ENCODE measurements at regions not wholly inside any gene's neighbourhood (a gene's known extent, or its start where the extent isn't known, plus 50 kb on each side); places are given as distances from the start of the nearest gene placed in this dataset.

DNA sequence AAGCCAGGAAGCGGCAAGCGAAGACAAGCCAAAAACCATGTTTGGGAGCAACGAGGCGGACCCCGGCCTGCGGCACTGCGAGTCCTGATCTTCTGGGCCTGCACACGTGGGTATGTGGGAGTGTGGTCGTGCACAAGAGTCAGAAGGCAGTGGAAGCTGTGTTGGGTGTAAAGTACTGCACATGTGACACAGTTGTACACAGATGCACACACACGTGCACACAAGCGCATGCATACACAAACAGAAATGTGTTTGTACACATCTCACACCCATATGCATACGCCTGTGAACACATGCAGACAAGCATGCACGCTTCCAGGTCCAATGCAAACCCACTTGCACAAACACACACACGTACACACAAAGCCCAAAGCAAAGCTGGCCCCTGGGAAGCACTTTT is 52.6 kb upstream of the SLCO4A1 start:
- TF ChIP-seq, protein P1, sequence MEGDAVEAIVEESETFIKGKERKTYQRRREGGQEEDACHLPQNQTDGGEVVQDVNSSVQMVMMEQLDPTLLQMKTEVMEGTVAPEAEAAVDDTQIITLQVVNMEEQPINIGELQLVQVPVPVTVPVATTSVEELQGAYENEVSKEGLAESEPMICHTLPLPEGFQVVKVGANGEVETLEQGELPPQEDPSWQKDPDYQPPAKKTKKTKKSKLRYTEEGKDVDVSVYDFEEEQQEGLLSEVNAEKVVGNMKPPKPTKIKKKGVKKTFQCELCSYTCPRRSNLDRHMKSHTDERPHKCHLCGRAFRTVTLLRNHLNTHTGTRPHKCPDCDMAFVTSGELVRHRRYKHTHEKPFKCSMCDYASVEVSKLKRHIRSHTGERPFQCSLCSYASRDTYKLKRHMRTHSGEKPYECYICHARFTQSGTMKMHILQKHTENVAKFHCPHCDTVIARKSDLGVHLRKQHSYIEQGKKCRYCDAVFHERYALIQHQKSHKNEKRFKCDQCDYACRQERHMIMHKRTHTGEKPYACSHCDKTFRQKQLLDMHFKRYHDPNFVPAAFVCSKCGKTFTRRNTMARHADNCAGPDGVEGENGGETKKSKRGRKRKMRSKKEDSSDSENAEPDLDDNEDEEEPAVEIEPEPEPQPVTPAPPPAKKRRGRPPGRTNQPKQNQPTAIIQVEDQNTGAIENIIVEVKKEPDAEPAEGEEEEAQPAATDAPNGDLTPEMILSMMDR (IDR thresholded peaks at IDR 0.05; ENCODE audit: low read depth, low read length, missing control alignments): no peak
- no peak overlapping the region for H3K4me3 ChIP-seq (ENCODE audit: low read depth, low read length)
- H3K27ac ChIP-seq: no peak overlapping the region
- in situ Hi-C loops (cut with HindIII; ENCODE audit: low pct_ligation_motif_present, low sequenced_read_pairs): no loop called here
- peaks cover 6% of the 10 kb centered on the region for H3K27me3 ChIP-seq (replicated peaks)
- DNase-seq: no peak
- no peaks in the 10 kb centered on the region for H3K36me3 ChIP-seq (replicated peaks)

DNA sequence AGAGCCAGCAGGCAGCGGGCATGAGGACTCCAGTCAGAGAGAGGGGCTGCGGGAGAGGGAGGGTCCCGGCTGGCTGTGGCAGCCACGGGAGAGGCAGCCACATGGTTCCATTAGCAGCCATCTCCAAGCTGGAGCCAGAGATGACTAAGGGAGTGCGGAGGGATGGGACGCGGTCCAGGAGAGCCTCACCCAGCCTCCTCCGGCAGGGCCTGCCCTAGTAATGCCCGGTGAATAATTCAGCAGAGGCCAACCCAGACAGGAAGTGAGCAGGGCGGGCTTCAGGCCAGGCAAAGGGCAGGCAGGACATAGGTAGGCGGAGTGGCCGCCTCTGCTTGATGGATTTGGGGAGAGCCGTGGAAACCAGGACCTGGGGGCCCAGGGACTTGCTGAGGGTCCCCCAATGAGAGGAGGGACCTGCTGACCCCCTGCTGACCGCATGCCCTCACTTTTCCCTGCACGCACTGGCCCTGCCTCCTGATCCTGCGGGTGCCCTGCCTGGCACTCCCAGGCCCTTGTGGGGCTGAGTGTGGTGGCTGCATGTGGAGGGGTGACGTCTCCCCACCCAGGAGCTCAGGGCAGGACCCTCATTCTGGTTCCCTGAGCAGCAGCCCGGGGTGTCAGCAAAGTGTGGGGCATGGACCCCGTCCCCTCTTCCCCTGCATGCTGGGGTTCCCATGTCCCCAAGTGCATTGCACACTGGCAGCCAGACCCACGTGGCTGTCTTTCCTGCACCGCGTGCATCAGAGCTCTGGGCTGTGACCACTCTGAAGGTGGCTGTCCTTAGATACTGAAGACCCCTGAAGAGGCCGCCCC is 51.8 kb upstream of the SLCO4A1 start:
- Histone ChIP-seq H3K27ac (no peak overlapping the region), H3K4me3 (ENCODE audit: low read depth, low read length) (no peak overlapping the region), H3K36me3 (replicated peaks) (no peaks in the 10 kb centered on the region), H3K27me3 (replicated peaks) (peaks cover 6% of the 10 kb centered on the region)
- peak; percentile 17 for DNase-seq
- in situ Hi-C loops (cut with HindIII; ENCODE audit: low pct_ligation_motif_present, low sequenced_read_pairs): no loop called here
- TF ChIP-seq, protein P1 (IDR thresholded peaks at IDR 0.05; ENCODE audit: low read depth, low read length, missing control alignments): no peak

DNA sequence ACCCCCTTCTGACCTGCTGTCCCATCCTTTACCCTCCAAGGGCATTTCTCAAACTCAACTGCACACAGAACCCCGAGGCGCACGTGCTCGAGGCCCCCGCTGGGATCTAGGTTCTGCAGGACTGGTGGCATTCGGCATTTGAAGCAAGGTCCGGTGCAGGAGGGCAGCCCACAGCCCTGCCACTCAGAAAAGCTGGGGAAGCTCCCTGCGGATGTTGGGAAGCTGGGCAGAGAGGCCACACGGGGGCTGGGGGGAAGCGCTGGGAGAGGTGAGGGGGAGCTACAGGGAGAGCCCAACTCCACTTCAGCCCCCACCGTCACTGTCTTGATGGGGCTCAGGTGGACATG is 51.2 kb upstream of the SLCO4A1 start:
- TF ChIP-seq, protein P1 (IDR thresholded peaks at IDR 0.05; ENCODE audit: low read depth, low read length, missing control alignments): no peak
- Histone ChIP-seq H3K27ac (no peak overlapping the region), H3K36me3 (replicated peaks) (no peaks in the 10 kb centered on the region), H3K27me3 (replicated peaks) (peaks cover 6% of the 10 kb centered on the region), H3K4me3 (ENCODE audit: low read depth, low read length) (no peak overlapping the region)
- DNase-seq: no peak
- in situ Hi-C loops (cut with HindIII; ENCODE audit: low pct_ligation_motif_present, low sequenced_read_pairs): no loop called here

DNA sequence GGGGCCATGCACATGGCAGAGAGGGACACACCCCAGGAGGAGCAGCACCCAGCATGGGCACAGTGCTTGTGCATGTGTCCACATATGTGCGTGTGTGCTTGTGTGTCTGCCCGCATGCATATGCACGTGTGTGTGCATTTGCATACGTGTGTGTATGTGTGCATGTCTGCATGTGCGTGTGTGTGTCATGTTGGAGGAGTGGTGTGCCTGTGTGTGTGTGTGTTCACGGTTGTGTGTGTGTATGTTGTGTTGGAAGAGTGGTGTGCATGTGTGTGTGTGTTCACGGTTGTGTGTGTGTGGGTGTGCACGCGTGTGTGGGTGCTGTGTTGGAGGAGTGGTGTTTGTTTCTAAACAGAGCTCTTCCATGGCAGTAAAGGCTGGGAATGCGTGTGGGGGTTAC is 50.7 kb upstream of the SLCO4A1 start:
- TF ChIP-seq, protein P1 (IDR thresholded peaks at IDR 0.05; ENCODE audit: low read depth, low read length, missing control alignments): no peak
- Histone ChIP-seq H3K4me3 (ENCODE audit: low read depth, low read length) (no peak overlapping the region), H3K36me3 (replicated peaks) (no peaks in the 10 kb centered on the region), H3K27me3 (replicated peaks) (peaks cover 6% of the 10 kb centered on the region), H3K27ac (no peak overlapping the region)
- DNase-seq: no peak
- in situ Hi-C loops (cut with HindIII; ENCODE audit: low pct_ligation_motif_present, low sequenced_read_pairs): no loop called here
